Heart left ventricle (tissue), 16 donors: ENCODE measurements at regions not wholly inside any gene's neighbourhood (a gene's known extent, or its start where the extent isn't known, plus 50 kb on each side); places are given as distances from the start of the nearest gene placed in this dataset.

ENCODE experiments used
- ATAC-seq, 4 donors: fragments of 200-7000 bp; cut with Tn5 transposase; one replicate each; pipeline ENCODE4 v1.9.1; 2020 to 2022; ENCODE audit warnings: moderate library complexity in 4 of 4, mild to moderate bottlenecking in 3 of 4, moderate number of reproducible peaks in 1 of 4
- DNase-seq, 5 donors: peaks; one replicate each; pipeline ENCODE4 v3.0.0-alpha.2; 2020
- H3K27ac ChIP-seq, 12 donors: fragments of 200-600 bp; sonication (generic) in 4 of 12; one replicate each; pipeline versions ENCODE4 v1.5.0 to v1.8.0; 2016 to 2022; ENCODE audit warnings: mild to moderate bottlenecking in 2 of 12
- H3K27me3 ChIP-seq, 9 donors: fragments of 200-600 bp; sonication (generic) in 2 of 9; one replicate each; pipeline versions ENCODE4 v1.5.1 to v1.8.0; 2016 to 2022; ENCODE audit warnings: mild to moderate bottlenecking in 3 of 9
- H3K36me3 ChIP-seq, 9 donors: fragments of 200-600 bp; sonication (generic) in 2 of 9; one replicate each; pipeline versions ENCODE4 v1.5.0 to v1.8.0; 2018 to 2022; ENCODE audit warnings: mild to moderate bottlenecking in 2 of 9
- H3K4me1 ChIP-seq, 12 donors: fragments of 200-600 bp; sonication (generic) in 4 of 12; one replicate each; pipeline versions ENCODE4 v1.5.0 to v1.8.0; 2016 to 2022; ENCODE audit warnings: mild to moderate bottlenecking in 3 of 12
- H3K4me3 ChIP-seq, 12 donors: fragments of 200-600 bp; sonication (generic) in 4 of 12; one replicate each; pipeline versions ENCODE4 v1.5.0 to v1.8.0; 2017 to 2022; ENCODE audit warnings: mild to moderate bottlenecking in 9 of 12, moderate library complexity in 4 of 12
- H3K9me3 ChIP-seq, 12 donors: fragments of 200-600 bp; sonication (generic) in 4 of 12; one replicate each; pipeline versions ENCODE4 v1.5.0 to v1.8.0; 2016 to 2022; ENCODE audit warnings: mild to moderate bottlenecking in 1 of 12
- CTCF ChIP-seq, 12 donors: fragments of 200-600 bp; sonication (generic) in 4 of 12; IDR thresholded peaks; one replicate each; pipeline versions ENCODE4 v1.5.0 to v1.8.0; 2018 to 2022; ENCODE audit warnings: antibody characterized with exemption in 12 of 12, mild to moderate bottlenecking in 5 of 12
- POLR2A ChIP-seq, 2 donors: fragments of 450-650 bp; IDR thresholded peaks; one replicate each; pipeline ENCODE4 v1.6.1; 2017; ENCODE audit warnings: antibody characterized with exemption in 2 of 2, mild to moderate bottlenecking in 2 of 2, moderate library complexity in 2 of 2
- WGBS, 4 donors: extraction: QIAGEN DNeasy Blood & Tissue Kit in 2 of 4; methylation state at CpG; one replicate each; pipeline versions ENCODE4 v1.1.5 to v1.1.7; 2013 to 2018; 5-methylcytosine and 5-hydroxymethylcytosine counted together
- intact Hi-C, 10 donors: fragments of 100-400 bp; cut with DNase I; formaldehyde crosslinking; loops; one replicate each; pipeline versions ENCODE4 v1.11.1 to v1.14.2; 2022
- donor health status: ischemic (EF 13 %, LVEDD 7.1; RV severe dilation, severe dysfunction).
- donor health status: healthy with polysubstance abuse.
- donor health status: DM: no; HTN: yes; CAD: no.
- donor health status: DM: no; HTN: no; CAD: no.
- donor health status: ischemic (EF 25% LVEDD 6.9; RV normal size, moderate dysfunction).
- donor health status: ischemic (EF 25% LVEDD 5.7; RV mildly dilated, moderate dysfunction).
- donor health status: healthy.
- donor health status: DM: yes; HTN: yes; CAD: no.
- donor health status: ischemic (EF 35%, LVEDD 5.7; RV mildly dilated, moderate dysfunction).
- donor health status: nonischemic (EF 11% LVEDD 7.7; RV severe dilation, severe dysfunction).
- donor health status: DM: yes; HTN: yes; CAD: no.
- donor health status: PGD.
- donor health status: ischemic (EF 29% LVEDD 5.4; RV normal size, mild dysfunction).
- donor health status: nonischemic (EF 23%, LVEDD 6.1; RV moderate dilation, normal function).

DNA sequence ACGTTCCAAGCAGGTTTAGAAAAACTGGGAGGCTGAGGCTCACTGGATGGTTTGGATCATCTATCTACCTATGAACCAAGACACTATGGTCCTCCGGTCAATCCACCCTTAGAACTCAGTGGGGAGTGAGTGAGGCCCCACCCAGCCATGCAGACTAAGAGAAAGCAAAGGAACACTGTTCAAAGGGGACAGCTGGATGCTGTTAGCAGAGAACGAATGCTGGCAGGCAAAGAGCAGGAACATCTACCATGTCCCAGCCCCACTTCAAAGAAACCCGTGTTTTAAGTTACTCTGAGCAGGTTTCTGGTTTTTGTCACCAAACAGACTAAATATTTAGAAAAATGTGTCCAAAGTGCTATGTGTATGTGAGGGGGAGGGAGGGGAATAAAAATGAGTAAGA, 183.4 kb upstream of the XYLT1 start:
- intact Hi-C loops = no loop called here
- peaks cover 0 to 21% (median 0%) of the 10 kb centered on the region in 9 donors for H3K27me3 ChIP-seq
- 57 to 61% (median 58%) methylated on average over 4 of the region's 4 CpGs for WGBS, 4 donors
- no peaks in the 10 kb centered on the region for H3K9me3 ChIP-seq
- H3K36me3 ChIP-seq = no peaks in the 10 kb centered on the region
- H3K4me3 ChIP-seq = no peak overlapping the region
- H3K4me1 ChIP-seq = no peaks in the 10 kb centered on the region
- TF ChIP-seq CTCF (IDR thresholded peaks at IDR 0.05) (no peak), POLR2A (IDR thresholded peaks at IDR 0.05) (no peak)
- H3K27ac ChIP-seq = no peak overlapping the region
- DNase-seq (no peak), ATAC-seq (no peak)

- ATAC-seq (no peak), DNase-seq (no peak)
- no peaks in the 10 kb centered on the region for H3K4me1 ChIP-seq
- H3K4me3 ChIP-seq = no peak overlapping the region
- TF ChIP-seq CTCF (IDR thresholded peaks at IDR 0.05) (no peak), POLR2A (IDR thresholded peaks at IDR 0.05) (no peak)
- no peaks in the 10 kb centered on the region for H3K36me3 ChIP-seq
- peaks cover 0 to 20% (median 0%) of the 10 kb centered on the region in 9 donors for H3K27me3 ChIP-seq
- WGBS, 4 donors = 79 to 83% (median 80%) methylated on average over 8 of the region's 8 CpGs
- peaks cover 0 to 20% (median 2%) of the 10 kb centered on the region in 12 donors for H3K9me3 ChIP-seq
- H3K27ac ChIP-seq = no peak overlapping the region
- intact Hi-C loops = no loop called here
These were observed 177.4 kb upstream of the XYLT1 start for GRCh38 chr16:17647879-17648872.

GRCh38 chr16:17643935-17644334, 173.2 kb upstream of the XYLT1 start:
- DNase-seq (no peak), ATAC-seq (no peak)
- Histone ChIP-seq H3K27me3 (peaks cover 0 to 7% (median 0%) of the 10 kb centered on the region in 9 donors), H3K4me3 (no peak overlapping the region), H3K36me3 (no peaks in the 10 kb centered on the region), H3K27ac (no peak overlapping the region), H3K4me1 (no peaks in the 10 kb centered on the region), H3K9me3 (peaks cover 0 to 20% (median 2%) of the 10 kb centered on the region in 12 donors)
- TF ChIP-seq POLR2A (IDR thresholded peaks at IDR 0.05) = no peak
- TF ChIP-seq CTCF (IDR thresholded peaks at IDR 0.05) = no peak
- intact Hi-C loops = no loop called here
- WGBS, 4 donors = 55 to 83% (median 83%) methylated on average over 2 of the region's 2 CpGs

GRCh38 chr16:17641990-17642389, 171.2 kb upstream of the XYLT1 start:
- 93 to 95% (median 93%) methylated on average over 2 of the region's 2 CpGs for WGBS, 4 donors
- DNase-seq = no peak
- no peak for TF ChIP-seq CTCF (IDR thresholded peaks at IDR 0.05)
- no peak for TF ChIP-seq POLR2A (IDR thresholded peaks at IDR 0.05)
- Histone ChIP-seq H3K36me3 (no peaks in the 10 kb centered on the region), H3K4me3 (no peak overlapping the region), H3K27ac (no peak overlapping the region), H3K9me3 (peaks cover 0 to 20% (median 2%) of the 10 kb centered on the region in 12 donors), H3K27me3 (peaks cover 0 to 7% (median 0%) of the 10 kb centered on the region in 9 donors), H3K4me1 (no peaks in the 10 kb centered on the region)
- ATAC-seq = no peak
- intact Hi-C loops = no loop called here
